ENCODE measurements at regions not wholly inside any gene's neighbourhood (a gene's known extent, or its start where the extent isn't known, plus 50 kb on each side); places are given as distances from the start of the nearest gene placed in this dataset.

DNA sequence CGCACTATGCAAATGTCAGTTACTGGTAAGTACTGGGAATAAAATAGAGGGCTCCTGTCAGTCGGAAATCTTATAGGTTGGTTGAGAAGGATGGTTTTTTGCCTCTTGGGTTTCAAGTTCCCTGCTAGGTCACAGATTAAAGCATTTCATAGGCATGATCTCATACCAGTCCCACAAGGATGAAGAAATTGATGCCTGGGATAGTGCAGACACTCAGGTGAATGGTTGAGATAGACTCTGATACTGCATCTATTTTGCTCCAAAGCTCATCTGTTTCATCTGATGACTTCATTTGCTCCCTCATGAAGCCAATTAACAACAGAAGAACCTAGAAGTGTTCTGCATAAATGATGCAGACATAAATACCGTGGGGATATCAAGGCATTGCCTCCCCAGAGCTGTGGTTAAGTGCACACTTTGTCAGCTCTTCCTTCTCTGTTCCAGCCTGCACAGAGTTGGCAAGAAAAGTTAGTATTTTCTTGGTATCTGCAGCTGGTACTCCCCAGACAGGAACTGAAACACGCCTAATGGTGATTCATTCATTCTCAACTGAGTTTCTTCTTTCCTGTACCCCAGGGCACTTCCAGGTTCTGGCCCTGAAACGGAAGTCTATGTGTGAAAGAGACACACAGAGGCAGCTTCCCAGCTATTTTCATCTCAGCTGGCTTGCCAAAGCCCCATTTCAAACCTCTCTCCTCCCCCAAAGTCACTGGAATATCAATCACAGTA is 418.3 kb upstream of the SALL1 start:
- DNase-seq = no peak

DNA sequence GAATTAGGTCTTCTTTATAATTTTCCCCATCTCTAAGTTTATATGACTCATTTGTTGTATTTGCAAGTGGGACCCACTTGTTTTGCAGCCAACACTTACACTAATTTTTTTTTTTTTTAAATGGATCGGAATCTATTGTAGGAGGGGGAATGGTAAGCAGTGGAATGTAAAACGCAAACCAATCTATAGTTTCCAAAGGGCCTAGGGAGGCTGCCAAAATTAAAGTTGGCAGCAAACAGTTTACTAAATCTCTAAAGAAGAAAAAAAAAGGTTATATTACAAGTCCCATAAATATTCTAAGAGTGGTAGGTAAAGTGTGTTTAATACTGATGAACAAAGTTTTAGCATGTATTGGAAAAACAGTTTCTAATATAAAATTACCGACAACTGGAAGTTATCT is 416.8 kb upstream of the SALL1 start:
- no peak for DNase-seq

DNA sequence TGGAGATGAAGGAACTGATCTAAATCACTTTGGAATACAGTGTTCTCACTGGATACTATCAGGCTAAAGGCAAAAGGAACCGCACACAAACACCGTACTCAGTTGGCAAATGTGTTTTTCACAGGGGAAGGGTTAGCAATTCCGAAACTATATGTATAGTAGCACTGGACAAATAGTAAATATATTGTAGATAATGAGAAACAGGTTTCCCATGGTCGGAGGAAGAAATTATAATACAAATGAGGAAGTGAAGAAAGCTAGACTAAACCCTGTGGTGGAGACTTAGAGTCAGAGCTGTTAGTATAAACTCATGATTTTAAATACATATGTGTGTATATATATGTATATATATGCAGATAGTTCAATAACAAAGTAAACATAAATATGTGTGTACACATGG is 414.1 kb upstream of the SALL1 start:
- DNase-seq = no peak

DNA sequence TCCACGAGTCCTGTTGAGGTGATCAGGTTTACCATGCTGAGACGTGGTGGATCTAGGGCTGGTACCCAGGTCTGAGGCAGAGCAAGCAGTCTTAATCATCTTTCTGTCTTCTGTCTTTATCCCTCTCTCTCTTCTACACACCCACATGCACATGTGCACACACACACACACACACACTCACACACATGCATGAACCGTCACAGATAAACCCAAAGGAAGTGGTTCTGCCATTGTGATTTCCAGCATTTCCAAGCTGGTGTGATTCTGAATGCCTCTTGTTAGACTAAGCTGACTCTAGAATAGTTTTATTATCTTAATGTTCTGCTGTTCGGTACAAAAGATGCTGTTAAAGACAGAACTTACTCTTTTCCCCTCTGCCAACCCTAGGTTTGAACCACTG is 411.8 kb upstream of the SALL1 start:
- no peak for DNase-seq

DNA sequence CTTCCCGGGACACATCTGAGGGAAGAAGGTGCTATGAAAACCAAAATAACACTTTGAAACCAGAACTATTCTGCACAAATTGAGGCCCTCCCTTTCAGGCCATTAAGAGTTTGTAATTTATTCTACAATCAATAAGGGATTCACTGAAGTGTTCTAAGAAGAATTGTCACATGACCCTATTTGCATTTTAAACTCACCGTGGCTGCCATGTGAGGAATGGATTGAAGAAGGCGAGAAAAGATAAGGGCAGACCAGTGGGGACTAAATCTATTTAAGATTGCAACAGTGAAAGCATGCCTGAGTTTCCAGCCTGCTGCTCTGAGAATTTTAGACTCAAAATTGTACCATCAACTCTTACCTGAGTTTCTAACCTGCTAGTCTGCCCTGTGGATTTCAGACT is 408.8 kb upstream of the SALL1 start:
- no peak for DNase-seq

DNA sequence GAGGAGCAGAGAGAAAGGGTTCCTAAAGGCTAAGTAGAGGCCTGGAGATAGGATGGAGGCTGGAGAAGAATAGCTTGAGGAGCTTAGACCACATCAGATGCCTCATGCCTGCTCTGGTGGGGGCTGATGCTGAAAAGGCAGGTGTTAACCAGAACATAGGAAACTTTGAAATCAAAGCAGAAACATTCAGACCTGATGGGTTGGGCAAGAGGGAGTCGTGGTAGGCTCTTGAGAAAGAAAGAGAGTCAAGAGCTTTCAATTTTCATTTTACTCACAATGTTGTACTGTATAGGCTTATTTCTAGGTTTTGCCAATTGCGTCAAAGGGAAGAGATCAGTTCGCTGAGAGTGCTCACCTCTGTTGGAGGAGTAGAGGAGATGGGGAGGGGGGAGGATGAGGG is 406.6 kb upstream of the SALL1 start:
- no peak for DNase-seq

DNA sequence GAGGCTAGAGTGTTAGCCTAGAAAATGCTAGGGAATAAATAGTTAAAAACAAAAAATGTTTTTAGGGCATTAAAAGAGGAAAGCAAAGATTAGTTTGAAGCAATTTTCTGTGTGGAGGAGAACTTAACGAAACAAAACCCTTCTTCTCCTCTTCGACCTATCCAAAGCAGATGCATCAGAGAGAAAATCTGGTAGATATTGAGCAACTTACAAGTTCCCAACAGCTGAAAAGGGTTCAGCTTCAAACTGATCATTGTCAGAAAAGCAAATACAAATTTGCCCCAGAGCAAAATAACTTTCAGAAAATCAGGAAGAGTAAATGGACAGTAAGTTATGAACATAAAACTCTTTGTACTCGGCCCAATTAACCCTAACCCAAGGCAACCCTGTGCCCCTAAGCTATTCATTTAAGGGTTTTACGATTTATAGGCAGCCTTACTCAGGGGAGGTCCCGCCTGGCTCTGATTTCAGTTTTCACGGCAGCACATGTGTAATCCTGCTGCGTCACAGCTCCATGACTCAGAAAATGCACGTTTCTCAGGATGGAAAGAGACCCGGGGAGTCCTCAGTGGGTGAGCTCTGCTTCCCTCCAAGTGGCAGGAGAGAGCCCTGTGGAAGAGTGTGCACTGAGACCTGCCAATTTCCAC is 405.7 kb upstream of the SALL1 start:
- DNase-seq = no peak

DNA sequence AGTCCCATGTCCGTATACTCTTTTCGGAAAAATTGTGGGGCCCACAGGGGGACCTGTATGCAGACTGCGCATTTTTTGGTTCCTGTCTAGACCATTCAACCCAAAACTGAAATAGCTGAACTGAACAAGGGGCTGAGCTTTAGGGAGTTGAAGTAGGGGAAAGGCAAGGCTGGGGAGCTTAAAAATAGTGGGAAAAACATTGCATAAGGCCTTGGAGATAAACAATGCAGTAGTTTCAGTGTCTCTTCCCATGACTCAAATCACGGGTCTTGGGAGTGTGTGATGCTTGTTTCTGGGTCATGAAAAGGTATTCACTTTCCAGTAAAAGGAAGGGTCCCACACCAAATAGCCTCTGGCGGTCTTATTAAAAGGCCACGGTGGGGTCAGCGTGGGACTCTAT is 402.8 kb upstream of the SALL1 start:
- no peak for DNase-seq

DNA sequence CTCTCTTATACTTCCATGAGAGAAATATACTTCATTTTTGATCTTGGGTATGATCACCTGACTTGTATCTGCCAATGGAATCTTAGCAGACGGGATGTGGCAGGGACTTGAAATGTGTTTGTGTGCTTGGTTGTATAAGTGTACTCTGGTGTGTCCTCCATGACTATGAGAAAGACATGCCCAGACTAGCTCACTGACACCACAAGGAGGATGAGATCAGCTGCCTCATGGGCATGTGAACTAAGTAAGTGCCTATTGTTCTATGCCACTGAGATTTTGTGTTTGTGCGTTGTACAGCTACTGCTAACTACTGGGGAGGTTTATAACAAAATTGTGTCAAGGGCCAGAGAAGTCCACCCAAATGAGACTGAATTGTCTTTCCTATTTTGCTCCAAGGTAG is 402.2 kb upstream of the SALL1 start:
- no peak for DNase-seq

DNA sequence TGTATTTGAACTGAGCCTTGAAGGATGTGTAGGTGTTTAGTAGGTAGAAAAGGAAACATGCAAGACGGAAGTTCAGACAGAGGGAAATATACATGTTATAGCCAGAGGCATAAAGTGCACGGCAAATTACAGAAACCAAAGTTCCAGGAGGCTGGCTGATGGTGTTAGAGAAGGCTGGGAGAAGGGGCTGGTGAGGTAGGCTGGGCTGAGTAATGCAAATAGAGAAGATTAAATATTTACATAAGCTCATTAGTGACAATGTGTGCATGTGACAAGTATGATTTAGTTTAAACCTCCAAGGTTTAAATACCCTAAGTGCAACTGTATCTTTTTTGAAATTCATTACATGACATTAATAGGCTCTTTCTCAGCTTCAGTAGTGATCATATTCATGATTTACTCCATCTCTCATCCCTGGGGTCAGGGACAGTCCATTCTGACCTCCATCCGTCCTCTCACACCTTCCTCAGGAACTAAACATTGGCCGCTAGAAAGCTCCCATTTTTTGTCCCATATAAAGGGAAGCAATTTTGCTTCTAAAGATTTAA is 399.8 kb upstream of the SALL1 start:
- DNase-seq = peak; percentile 6

DNA sequence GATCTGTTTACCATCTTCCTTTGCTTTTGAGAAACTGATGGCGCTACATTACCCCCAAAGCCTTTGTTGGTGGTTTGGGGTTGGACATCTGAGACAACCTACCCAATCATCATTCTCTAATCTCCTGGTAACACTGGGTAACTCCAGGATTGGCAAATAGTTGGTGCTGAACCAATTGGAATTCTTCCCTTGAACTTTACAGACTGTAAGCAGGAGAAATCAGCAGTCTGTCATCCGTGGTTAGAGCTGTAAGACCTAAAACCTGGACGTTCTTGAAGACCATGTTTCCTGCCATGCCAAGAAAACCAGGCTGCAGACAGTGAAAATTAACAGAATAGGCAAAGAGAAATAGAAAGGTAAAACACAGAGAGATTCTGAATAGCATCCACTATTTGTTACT is 398.8 kb upstream of the SALL1 start:
- DNase-seq = no peak

DNA sequence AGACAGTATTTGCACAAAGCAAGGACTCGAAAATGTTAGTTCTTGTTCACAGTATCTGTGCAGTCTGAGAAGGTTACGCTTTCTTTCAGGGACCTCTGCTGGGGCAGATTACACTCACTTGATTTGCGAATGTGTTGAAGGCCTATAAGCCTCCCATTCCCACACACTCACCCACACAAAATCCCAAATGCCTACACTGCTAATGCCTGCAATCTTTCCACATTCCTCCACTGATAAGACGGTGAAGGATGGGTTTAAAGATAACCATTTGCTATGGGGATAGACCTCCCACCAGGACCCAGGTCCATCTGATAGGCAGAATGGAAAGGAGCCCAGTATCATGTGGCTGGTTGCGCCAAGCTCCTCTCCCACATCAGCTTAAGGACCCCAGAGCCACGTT is 394.9 kb upstream of the SALL1 start:
- no peak for DNase-seq

DNA sequence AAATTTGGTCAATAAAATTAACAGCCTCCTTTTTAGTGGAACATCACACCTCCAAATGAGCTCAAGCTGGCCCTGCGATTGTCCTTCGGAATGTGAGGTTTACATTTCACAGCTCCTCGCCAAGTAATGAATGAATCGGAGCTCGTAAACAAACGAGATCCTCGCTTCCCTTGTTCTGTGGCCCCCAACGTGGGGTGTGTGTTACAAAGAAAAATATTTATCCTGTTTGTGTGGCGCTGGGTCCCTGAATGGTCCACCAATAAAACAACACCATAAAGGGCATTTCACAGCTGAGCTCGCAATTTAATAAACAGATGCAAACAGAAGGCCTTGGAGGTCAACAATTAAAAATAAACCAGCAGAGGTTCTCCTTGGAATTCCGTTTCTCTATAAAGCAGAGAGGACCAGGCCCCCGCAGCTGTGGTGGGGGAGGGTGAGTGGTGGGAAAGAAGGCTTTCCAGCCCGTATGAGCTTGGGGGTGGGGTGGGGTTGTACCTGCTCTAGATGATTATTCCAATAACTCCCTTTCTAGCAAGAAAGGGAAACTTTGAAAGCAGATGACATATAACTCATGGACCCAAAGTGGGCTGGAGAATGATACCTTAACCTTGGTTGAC is 393.9 kb upstream of the SALL1 start:
- no peak for DNase-seq

DNA sequence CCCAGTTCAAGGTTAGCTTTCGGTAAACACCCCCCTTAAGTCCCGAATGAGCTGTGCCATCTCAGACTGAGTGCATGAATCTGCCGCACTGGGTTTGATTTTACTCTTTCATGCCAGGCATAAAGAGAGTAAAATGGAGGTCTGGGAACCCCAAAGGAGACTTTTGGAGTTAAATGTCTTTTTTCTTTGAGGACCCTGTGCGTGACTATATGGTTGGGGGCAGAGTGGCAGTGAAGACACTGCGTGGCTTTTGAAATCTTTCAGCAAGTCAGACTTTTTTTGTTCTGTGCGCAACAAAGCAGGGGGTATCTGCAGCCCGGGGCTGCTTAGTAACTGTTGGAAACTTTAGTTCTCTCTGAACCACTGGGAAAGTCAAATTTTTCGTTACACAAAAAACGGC is 392.9 kb upstream of the SALL1 start:
- DNase-seq = no peak

DNA sequence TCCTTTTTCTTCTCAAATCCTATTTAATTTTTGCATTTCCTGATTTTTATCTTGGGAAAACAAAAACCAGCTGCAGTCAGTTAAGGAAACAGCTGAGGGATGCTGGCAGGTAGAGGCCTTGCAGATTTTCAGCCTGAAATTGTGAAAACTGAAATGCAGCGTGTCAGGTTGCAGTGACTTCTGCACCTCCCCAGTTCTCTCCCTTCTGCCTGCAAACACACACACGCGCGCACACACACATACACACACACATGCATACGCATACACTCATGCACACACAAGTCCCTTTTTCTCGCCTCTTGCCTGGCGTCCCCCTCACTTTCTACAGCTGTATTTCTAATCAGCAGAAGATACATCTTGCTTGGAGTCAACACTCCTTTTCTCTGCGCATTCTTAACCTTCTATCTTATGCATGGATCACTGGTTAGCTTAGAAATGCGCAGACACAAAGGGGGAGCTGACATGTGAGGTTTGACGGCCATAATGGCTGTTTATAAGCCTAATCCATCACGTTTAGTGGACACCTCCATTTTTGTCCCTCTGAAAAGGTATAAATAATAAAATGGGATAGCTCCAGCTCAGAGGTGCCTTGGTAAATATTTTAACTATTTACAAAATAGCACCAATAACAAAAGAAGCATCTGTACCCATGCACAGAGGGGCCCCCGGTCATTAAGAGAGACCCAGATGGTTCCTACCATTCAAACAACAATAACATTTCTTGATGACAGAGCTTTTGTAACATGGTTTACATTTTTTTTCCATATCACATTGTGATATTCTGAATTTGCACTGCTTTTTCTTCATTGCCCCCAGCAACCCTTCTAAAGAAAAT is 392.1 kb upstream of the SALL1 start:
- no peak for DNase-seq

DNA sequence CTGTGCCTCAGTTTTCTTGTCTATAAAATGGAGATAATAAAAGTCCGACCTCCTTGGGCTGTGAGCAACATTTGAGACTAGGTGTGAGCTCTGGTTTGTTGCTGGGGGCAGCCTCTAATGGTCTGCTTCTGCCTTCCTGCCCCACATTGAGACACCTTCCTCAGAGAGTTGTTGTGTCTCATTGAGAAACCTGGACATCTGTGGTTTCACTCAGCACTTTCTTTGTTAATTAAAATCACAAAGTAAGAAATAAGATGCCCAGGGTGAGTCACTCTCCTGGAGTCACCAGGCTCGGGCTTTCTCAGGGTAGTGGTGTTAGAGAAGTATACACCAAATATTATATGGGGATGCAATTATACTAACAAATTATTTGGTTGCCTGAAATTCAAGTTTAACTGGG is 389.2 kb upstream of the SALL1 start:
- no peak for DNase-seq

DNA sequence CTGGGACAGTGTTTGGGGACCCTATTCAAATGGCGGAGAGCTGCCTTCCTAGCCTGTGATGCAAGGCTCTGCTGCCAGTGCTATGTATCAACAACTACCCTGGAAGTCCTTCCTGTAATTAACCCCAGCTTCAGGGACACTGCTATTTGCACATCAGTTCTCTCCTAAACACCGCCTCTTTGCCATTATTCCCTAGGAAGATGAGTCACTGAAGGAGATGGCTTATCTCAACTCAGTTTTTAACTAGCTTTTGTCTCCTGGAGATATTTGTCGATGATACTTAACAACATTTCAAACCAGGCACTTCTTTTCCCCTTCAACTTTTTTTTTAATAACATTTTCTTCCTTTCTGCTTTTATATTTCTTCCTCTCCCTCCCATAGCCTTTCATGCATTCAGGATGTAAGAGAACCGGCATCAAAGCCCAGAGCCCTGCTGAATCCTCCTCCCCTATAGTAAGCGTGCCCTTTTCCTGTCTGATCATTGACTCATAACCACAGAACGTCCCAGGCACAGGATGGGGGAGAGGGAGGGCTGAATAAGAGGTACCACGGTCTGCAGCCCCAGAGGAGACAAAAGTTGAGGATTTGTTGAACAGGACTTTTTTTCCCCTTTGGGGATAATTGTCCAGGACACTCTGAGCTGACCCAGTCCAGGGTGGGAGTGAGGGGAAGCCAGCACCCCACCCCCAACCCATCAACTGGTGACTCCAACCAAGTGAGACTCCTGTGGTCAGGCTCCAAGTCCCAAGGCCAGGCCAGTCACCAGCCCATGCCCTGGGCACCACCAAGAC is 387.8 kb upstream of the SALL1 start:
- no peak for DNase-seq

DNA sequence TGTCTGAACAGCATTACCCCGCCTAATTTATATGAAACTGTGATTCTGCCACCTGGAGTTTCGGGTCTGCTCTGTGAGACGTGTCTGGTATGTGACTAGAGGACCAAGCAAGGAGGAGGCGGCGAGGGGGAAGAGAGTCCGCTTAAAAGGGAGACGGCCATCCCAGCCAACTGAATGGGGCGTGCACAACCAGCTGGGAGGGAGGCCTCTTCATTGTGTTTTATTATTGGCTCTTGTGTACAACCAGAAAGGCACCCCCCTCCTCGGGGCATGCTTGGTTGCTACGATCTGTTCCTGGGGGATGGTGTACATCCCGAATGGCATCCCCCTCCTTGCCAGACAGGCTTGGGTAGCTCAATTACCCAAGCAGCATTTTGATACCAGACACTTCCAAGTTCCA is 384.5 kb upstream of the SALL1 start:
- DNase-seq = no peak

DNA sequence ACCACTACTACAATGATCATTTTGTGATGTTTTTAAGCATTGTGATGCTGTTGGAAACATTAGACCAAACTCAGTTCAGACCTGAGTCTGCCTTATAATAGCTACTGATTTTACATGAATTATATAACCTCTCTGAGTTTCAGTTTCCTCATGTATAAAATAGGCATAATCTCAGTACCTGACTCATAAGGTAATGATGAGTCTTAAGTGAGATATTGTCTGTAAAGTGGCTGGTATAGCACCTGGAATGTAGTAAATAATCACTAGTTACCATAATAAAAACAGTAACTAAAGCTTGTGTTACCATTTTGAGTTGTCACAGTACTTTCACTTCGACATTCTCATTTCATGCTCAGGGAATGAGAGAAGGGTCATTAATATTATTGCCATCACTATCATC is 381.5 kb upstream of the SALL1 start:
- DNase-seq = no peak

DNA sequence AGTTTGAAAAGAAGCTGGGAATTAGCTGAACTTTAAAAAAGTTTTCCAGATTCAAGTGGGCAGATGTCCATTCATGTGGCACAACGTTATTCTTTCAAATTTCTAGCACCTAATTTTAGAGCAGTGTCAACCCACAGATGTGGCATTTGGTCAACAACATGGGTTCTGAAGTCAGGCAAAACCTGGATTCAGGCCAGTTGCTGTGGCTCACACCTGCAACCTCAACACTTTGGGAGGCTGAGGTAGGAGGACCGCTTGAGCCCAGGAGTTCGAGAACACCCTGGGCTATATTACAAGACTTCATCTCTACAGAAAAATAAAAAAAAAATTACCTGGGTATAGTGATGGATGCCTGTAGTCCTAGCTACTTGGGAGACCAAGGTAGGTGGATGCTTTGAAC is 380.2 kb upstream of the SALL1 start:
- DNase-seq = no peak

DNA sequence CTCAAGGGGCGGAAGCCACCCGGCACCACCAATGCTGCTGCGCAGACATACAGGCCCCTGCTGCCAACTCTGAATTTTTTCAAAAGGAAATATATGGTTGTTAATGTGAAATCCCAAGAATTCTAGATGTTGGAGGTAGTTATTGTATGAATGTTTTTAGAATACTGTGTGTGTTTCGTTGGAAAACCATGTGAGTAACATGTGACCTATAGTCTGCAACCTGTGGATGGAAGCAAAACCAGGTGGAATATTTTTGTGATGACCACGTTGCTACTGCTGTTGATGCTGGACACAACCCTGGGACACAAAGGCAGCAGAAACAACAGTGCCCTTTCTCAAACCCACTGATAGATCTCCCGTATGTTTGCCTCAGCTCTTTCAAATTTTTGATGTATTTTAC is 376.3 kb upstream of the SALL1 start:
- DNase-seq = no peak

DNA sequence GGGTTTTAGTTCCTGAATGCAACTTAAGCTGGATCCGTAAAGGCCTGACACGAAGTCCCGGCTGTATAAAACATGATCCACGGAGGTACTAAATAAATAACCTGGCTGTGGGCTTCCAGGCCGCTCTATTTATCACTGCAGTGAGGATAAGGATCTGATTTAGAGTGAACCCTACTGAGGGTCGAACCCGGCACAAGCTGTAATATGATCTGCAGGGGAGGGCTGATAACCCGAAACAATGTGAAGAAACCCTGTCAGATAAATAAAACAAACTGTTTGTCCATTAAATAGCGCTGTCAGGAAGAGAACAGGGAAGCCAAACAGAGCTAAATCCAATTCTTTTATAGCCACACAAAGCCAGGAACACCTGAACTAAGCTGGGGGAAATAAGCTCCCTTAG is 375.6 kb upstream of the SALL1 start:
- DNase-seq = no peak

Measured in NCI-H526 treated with DMSO at 0.1 percent for 48 hours (cell line).